ENCODE measurements at regions not wholly inside any gene's neighbourhood (a gene's known extent, or its start where the extent isn't known, plus 50 kb on each side); places are given as distances from the start of the nearest gene placed in this dataset.
A peak's percentile ranks its signal among the peaks of the same experiment; 100 is the strongest.

GRCh38 chr2:226155093-226155875 lies 644.3 kb downstream of the IRS1 start:
- DNase-seq, result no peak
- intact Hi-C loops (cut with DNase I), result no loop called here
- no peak for ATAC-seq (ENCODE audit: poor library complexity)

DNA sequence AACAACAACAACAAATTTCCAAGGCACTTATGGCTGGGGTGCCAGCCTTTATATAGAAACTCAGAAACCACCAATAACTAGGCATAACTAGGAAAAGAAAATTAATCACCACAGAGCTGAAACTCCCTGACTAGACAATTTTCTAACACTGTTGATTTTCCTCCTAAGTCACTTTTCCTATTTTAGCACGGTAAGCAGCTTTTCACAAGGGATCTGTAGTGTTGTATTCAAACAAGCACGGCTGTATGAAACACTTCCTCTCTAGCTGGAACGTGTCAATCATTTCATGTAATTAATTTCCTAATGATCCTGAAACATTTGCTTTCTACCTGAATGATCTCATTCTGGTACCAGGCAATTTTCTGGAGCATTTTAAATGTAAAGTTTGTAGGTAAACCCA lies 645.0 kb downstream of the IRS1 start:
- ATAC-seq (ENCODE audit: poor library complexity), result no peak
- intact Hi-C loops (cut with DNase I), result no loop called here
- no peak for DNase-seq

DNA sequence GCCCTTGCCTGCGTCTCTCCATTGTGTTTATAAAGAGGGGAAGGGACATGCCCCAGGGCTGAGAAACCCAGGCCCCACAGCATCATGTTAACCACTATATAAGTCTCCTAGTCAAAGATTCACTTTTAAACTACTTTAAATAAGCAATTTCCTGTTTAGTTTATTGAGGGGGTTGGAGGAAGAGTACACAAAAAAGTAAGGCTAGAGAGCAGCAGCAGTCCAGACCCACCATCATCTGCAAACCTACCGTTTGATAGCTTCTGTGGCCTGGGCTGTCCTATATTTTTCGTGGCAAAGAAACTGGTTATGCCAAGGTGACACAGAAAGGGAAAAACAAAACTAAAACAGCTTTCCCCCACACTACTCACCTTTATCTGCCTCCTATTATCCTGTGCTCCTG lies 646.1 kb downstream of the IRS1 start:
- ATAC-seq (ENCODE audit: poor library complexity) (no peak), DNase-seq (no peak)
- intact Hi-C loops (cut with DNase I), result no loop called here

DNA sequence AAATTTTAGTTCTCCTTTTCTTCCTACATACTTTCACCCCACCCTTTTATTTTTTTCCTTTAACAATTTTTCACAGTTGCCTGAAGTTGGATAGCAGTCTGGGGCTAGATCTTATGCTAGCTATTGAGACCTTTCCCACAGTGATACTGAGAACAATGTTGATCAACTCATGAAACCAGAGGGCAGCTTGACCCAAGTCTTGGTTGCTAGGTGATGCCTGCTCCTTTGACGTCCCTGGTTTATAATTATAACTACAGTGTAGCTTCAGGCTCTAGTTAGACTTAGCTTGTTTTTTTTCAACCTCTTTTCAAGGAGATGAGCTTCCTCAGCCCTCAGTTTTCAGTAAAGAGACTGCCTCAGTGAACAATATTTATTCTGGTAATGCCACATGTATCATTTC lies 648.5 kb downstream of the IRS1 start:
- intact Hi-C loops (cut with DNase I), result no loop called here
- peak; percentile 74 for ATAC-seq (ENCODE audit: poor library complexity)
- no peak for DNase-seq

- DNase-seq, result no peak
- no peak for ATAC-seq (ENCODE audit: poor library complexity)
- intact Hi-C loops (cut with DNase I), result no loop called here
Observed at GRCh38 chr2:226143091-226143490, 656.5 kb downstream of the IRS1 start.

GRCh38 chr2:226142463-226142862 lies 657.2 kb downstream of the IRS1 start:
- intact Hi-C loops (cut with DNase I), result no loop called here
- DNase-seq (no peak), ATAC-seq (ENCODE audit: poor library complexity) (no peak)

- no peak for ATAC-seq (ENCODE audit: poor library complexity)
- intact Hi-C loops (cut with DNase I), result no loop called here
- no peak for DNase-seq
Observed at GRCh38 chr2:226140594-226140993, 659.0 kb downstream of the IRS1 start.

GRCh38 chr2:226139759-226140158 lies 659.9 kb downstream of the IRS1 start:
- intact Hi-C loops (cut with DNase I), result no loop called here
- no peak for DNase-seq
- ATAC-seq (ENCODE audit: poor library complexity), result no peak

- intact Hi-C loops (cut with DNase I), result no loop called here
- no peak for ATAC-seq (ENCODE audit: poor library complexity)
Observed at GRCh38 chr2:226137201-226137811, 662.3 kb downstream of the IRS1 start.

GRCh38 chr2:226136739-226137138 lies 662.9 kb downstream of the IRS1 start:
- DNase-seq (peak; percentile 40), ATAC-seq (ENCODE audit: poor library complexity) (no peak)
- intact Hi-C loops (cut with DNase I), result no loop called here

More at GRCh38 chr2:226137201-226137811, 662.3 kb downstream of the IRS1 start:
- DNase-seq, result no peak

GRCh38 chr2:226135861-226136548 lies 663.6 kb downstream of the IRS1 start:
- no peak for ATAC-seq (ENCODE audit: poor library complexity)
- DNase-seq, result no peak
- intact Hi-C loops (cut with DNase I), result no loop called here

DNA sequence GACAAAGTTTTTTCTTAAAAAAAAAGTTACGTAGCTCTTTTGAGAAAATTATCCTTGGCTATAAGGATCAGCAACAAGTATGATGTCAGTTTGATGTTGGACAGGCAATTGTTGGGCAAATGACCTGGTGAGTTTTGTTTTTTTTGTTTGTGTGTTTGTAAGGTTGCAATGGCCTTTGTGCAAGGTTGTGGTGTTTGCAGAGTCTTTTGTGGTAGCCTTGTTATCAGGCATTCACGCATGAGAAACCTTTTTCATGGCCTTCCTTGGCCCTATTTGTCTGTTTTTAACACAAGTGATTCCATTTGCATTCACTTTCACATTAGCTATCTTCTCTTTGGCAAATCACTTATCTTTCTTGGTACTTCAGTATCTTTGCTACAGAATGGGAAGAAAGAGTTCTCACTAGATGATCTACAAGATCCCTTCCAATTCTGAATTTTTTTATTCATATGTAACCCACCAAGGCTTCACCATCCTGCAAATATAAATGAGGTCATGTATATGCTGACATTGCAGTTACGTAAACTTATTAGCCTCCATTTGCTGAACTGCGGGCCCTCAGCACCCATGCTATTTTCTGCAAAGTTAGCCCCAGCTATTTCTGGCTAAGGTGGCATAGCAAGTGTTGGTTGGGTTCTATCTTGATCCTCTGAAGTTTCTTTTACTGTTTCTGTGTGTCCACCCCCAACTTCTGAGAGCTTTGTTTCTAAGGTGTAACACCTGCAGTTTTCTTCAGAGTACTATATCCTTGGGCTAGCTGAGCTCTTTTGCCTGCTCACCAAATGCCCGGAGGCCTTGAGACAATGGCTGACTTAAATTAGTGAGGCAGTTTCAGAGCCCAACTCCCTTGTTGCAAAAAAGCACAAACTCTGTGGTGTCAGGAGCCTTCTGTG lies 667.1 kb downstream of the IRS1 start:
- ATAC-seq (ENCODE audit: poor library complexity) (no peak), DNase-seq (no peak)
- intact Hi-C loops (cut with DNase I), result no loop called here

DNA sequence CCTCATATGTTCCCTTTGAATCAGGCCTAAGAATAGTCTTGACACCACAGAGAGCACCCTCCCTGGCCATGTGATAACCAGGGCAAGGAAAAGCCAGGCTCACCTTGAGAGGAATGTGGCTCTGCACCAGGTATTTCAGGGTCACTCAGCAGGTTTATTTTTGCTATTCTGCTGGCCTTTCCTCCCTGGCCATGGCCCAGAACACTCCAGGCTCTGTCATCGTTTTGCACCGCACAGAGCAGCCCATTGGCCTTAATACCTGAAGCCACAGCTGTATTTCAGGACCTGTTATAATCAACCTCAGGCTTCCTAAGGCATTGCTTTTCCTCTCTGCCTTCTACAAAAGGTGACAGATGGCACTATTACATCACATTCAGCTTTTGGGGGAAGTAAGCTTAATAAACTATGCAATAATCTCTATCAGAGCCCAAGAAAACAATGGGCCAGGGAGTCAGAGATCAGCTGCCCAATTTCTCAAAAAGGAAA lies 668.3 kb downstream of the IRS1 start:
- ATAC-seq (ENCODE audit: poor library complexity), result peak; percentile 97
- peak; percentile 66 for DNase-seq
- intact Hi-C loops (cut with DNase I), result no loop called here

DNA sequence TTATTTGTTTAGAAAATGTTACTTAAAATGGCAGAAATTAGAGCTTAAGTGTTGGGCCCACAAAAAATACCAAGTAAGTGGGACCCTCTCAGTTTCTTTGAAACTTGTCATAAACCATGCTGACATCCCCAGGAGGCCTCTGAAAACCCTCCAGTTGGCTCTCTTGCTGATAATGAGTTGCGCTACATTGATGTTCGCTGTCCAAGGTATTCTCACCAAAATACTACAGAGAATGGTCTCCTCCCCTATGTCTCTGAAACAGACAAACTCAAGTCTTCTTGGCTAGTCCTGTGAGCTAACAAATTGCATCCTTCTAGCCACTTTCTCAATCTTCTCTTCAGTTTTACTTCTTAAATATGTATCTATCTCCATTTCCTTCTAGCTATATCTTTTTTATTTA lies 669.4 kb downstream of the IRS1 start:
- ATAC-seq (ENCODE audit: poor library complexity) (no peak), DNase-seq (no peak)
- intact Hi-C loops (cut with DNase I), result no loop called here

GRCh38 chr2:226127682-226128081 lies 671.9 kb downstream of the IRS1 start:
- no peak for ATAC-seq (ENCODE audit: poor library complexity)
- intact Hi-C loops (cut with DNase I), result no loop called here
- DNase-seq, result no peak

- intact Hi-C loops (cut with DNase I), result no loop called here
- no peak for ATAC-seq (ENCODE audit: poor library complexity)
Observed at GRCh38 chr2:226126104-226126503, 673.5 kb downstream of the IRS1 start.

GRCh38 chr2:226125176-226125883 lies 674.3 kb downstream of the IRS1 start:
- intact Hi-C loops (cut with DNase I), result no loop called here
- ATAC-seq (ENCODE audit: poor library complexity) (peak; percentile 65), DNase-seq (no peak)

More at GRCh38 chr2:226126104-226126503, 673.5 kb downstream of the IRS1 start:
- DNase-seq, result no peak

GRCh38 chr2:226124548-226125011 lies 675.0 kb downstream of the IRS1 start:
- intact Hi-C loops (cut with DNase I), result no loop called here
- DNase-seq (no peak), ATAC-seq (ENCODE audit: poor library complexity) (peak; percentile 69)

Data from Right ventricle myocardium superior (tissue), 1 donor.